22Rv1 (cell line): ENCODE measurements at regions not wholly inside any gene's neighbourhood (a gene's known extent, or its start where the extent isn't known, plus 50 kb on each side); places are given as distances from the start of the nearest gene placed in this dataset.

Experiments
- H3K27ac ChIP-seq: fragments of 450-650 bp; 2 replicates; pipeline ENCODE4 v1.5.1; 2017
- ZFX ChIP-seq: fragments of 450-650 bp; IDR thresholded peaks from 2 replicates; pipeline ENCODE4 v1.6.1; 2017; ENCODE audit warnings: antibody characterized with exemption, borderline replicate concordance
- TF ChIP-seq, protein P1 (sequence below): fragments of 450-650 bp; IDR thresholded peaks from 2 replicates; pipeline ENCODE4 v1.5.1; 2017; ENCODE audit warnings: mild to moderate bottlenecking

DNA sequence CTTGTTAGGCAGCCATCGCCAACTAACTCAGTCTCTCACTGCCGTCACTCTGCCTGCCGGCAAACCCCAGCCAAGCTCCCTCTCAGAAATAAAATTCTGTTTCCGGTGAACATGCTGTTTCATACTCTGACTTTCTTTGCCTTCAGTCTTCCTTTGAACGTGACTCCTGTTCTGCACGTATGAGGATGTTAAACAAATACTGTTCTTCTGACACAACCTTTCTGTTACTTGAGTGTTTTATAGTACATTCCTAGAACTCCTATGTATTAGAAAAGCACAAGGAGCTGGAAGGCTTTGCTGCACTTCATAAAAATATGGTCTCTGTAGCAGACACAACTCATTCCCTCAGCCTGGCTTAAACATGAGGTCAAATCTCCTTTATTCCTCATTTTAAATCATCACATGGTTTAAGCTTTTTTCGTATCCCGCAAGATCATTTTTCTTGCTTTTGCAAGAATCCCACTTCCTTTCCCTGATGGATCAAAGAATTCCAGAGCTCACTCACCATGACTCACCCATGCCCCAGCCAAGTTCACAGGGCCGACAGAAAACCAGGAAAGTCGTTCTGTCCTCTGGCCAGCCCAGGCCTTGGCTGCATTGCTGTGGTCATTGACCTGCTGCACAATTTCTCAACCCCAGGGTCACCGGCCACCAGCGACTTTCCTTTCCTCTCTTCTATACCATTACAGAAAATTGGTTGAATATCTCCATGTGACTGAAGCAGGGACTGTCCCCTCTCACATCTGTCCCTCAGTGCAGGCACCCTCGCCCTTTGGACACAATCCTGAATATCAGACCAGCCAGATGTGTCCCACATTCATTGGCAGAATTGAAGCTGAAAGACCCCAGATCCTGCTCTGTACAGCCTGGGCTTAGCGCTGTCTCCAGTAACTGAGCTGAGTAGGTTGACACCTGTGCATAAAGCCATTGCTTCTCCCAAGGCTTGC, 183.1 kb upstream of the ARL4C start:
- no peak overlapping the region for H3K27ac ChIP-seq
- TF ChIP-seq ZFX = no peak
- TF ChIP-seq, protein P1, sequence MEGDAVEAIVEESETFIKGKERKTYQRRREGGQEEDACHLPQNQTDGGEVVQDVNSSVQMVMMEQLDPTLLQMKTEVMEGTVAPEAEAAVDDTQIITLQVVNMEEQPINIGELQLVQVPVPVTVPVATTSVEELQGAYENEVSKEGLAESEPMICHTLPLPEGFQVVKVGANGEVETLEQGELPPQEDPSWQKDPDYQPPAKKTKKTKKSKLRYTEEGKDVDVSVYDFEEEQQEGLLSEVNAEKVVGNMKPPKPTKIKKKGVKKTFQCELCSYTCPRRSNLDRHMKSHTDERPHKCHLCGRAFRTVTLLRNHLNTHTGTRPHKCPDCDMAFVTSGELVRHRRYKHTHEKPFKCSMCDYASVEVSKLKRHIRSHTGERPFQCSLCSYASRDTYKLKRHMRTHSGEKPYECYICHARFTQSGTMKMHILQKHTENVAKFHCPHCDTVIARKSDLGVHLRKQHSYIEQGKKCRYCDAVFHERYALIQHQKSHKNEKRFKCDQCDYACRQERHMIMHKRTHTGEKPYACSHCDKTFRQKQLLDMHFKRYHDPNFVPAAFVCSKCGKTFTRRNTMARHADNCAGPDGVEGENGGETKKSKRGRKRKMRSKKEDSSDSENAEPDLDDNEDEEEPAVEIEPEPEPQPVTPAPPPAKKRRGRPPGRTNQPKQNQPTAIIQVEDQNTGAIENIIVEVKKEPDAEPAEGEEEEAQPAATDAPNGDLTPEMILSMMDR = no peak

DNA sequence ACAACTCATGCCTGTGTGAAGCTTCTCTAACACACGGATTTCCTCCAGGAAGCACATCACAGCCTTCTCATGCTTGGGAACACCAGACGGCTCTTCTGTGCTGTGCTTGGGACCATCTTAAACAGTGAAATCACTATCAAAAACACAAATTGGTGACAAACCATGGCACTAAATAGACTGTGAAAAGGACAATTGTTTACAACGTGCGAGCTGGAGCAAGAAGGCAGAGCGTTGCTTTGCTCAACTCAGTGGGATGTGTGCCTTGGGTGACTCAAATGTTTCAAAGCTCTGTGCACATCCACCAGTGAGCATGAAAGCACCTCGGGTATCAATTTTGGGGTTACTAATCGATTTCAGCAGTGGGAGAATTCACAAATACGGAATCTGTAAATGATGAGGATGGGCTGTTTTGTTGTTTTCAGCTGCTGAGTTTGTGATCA, 182.4 kb upstream of the ARL4C start:
- no peak overlapping the region for H3K27ac ChIP-seq
- TF ChIP-seq ZFX = no peak
- TF ChIP-seq, protein P1 = no peak

DNA sequence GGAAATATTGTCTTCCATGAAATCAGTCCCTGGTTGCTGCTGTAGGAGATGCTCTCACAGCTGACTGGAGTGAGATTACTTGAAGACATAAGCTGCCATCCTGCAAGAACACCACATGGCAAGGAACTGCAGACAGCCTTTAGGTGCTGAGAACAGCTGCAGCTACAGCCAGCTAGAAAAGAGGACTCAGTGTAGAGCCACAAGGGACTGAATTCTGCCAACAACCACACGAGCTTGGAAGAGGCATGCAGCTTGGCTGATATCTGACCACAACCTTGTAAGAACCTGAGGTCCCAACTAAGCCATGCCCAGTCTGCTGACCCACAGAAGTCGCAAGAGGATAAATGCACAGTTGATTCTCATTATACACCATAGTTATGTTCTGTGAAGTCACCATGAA, 181.8 kb upstream of the ARL4C start:
- H3K27ac ChIP-seq = no peak overlapping the region
- TF ChIP-seq, protein P1 = no peak
- no peak for TF ChIP-seq ZFX

DNA sequence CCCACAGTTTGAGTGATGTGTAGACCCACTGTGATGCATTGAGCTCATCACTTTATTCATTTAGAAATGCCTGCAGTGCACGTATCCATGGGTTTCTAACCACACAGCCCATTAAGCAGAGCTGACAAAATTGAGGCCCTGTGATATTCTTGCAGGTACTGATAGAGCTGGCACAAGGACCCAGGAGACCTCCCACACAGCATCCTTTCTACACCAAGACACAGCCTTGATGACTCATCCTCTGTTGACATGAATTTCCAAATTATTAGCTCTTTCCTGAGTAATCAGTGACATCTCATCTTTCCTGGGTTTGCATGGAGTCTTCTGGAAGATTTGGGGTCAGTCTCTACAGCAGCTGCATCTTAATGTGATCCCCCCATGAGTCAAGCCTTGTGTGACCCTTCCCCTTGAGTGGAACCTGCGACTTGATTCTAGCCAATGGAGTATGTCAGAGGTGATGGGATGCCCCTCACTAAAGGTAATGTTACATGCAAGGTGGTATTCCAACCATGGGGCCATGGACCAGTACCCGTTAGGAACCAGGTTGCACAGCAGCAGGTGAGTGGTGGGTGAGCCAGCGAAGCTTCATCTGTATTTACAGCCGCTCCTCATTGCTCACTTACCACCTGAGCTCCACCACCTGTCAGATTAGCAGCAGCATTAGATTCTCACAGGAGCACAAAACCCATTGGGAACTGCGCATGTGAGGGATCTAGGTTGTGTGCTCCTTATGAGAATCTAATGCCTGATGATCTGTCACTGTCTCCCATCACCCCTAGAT, 181.1 kb upstream of the ARL4C start:
- H3K27ac ChIP-seq = no peak overlapping the region
- TF ChIP-seq, protein P1 = no peak
- no peak for TF ChIP-seq ZFX

DNA sequence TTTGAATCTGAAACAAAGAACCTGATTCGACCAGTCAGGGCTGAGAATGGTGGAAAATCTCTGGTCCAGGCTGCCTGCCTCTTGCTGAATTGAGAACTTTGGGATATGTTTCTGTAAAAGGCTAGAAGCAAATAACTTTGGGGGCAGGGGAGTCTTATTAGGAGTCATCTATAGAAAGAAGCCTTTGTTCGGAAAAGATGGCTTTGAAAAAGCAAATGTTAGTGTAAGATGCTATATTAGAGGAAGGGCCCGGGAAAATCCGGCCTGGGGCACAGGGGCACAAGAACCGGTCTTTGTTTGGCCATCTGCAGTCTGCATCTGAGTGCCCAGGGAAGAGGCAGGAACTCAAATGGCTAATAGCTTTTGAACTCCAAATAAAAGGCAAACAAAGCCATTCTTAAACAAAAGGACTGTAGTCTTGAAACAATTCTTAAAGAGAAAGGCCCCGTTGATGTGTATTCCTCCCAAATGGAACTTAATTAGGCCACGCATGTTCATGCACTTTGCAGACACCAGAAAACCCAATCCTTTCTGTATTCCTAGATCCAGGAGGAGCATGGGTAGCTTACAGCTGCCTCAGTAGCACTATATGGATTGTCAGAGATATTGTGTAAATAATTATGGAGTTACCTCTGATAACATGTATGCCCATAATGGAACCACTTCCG, 180.0 kb upstream of the ARL4C start:
- TF ChIP-seq, protein P1 = no peak
- TF ChIP-seq ZFX = no peak
- no peak overlapping the region for H3K27ac ChIP-seq

DNA sequence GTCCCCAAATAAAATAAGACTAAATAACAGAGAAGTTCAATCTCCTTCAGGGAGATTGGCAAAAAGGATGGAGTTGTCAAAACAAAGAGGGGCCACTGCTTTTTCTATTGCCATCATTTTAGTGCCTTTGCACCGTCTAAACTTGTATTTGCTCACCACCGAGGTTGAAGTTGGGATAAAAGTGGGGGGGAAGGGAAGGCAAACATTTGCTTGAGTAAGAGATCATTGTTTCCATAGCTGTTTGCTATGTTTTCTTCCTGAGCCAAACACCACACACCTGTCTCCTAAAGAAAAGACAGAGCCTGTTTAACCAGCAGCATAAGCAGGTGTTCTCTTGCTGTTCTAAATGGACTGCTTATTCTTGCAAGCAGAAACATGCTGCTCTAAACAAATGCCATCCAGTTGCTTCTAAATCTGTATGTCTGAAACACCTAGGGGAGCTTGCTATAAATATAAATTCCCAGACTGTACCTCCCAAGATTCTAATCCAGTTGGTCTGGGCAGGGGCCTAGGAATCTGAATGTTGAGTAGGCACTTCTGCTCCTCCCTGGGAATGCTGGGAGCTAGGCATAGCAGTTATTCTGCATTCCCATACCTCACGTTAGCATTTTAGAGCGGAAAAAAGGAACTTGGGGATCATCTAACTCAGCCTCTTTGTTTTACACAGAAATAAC, 179.4 kb upstream of the ARL4C start:
- TF ChIP-seq, protein P1 = no peak
- no peak for TF ChIP-seq ZFX
- H3K27ac ChIP-seq = no peak overlapping the region
